Prostate gland (tissue), 2 donors: ENCODE measurements at regions not wholly inside any gene's neighbourhood (a gene's known extent, or its start where the extent isn't known, plus 50 kb on each side); places are given as distances from the start of the nearest gene placed in this dataset.

Experiments
- CTCF ChIP-seq, 4 experiments: fragments of 200-600 bp in 2 of 4; fragments of 450-650 bp in 2 of 4; sonication (generic) in 2 of 4; IDR thresholded peaks; 1 replicate in 3 of 4; 2 replicates in 1 of 4; pipeline ENCODE4 v1.5.1; 2016 to 2019; ENCODE audit warnings: antibody characterized with exemption in 4 of 4, mild to moderate bottlenecking in 2 of 4, moderate library complexity in 2 of 4
- POLR2A ChIP-seq: fragments of 450-650 bp; IDR thresholded peaks from one replicate; pipeline ENCODE4 v1.6.1; 2016; ENCODE audit warnings: antibody characterized with exemption, mild to moderate bottlenecking

- TF ChIP-seq POLR2A = no peak
- no peak for TF ChIP-seq CTCF (IDR thresholded peaks at IDR 0.05)
These were observed 163.4 kb upstream of the PPP2R3A start for GRCh38 chr3:135802171-135802570.
